ENCODE measurements at regions not wholly inside any gene's neighbourhood (a gene's known extent, or its start where the extent isn't known, plus 50 kb on each side); places are given as distances from the start of the nearest gene placed in this dataset.

GRCh38 chr5:90301248-90301647 lies 108.3 kb downstream of the CETN3 start:
- TF ChIP-seq CTCF (IDR thresholded peaks at IDR 0.05; ENCODE audit: partially characterized antibody, unreplicated experiment) = no peak
- H3K27ac Mint-ChIP-seq (ENCODE audit: unreplicated experiment) = no peak overlapping the region
- H3K9me3 Mint-ChIP-seq (ENCODE audit: unreplicated experiment) = no peaks in the 10 kb centered on the region
- H3K36me3 Mint-ChIP-seq (ENCODE audit: unreplicated experiment) = no peaks in the 10 kb centered on the region
- H3K27me3 Mint-ChIP-seq (ENCODE audit: unreplicated experiment) = no peaks in the 10 kb centered on the region
- peaks cover 11% of the 10 kb centered on the region for H3K4me1 Mint-ChIP-seq (ENCODE audit: low read depth, unreplicated experiment)
- no peak for DNase-seq
- H3K4me3 Mint-ChIP-seq (ENCODE audit: unreplicated experiment) = no peak overlapping the region

- TF ChIP-seq CTCF (IDR thresholded peaks at IDR 0.05; ENCODE audit: partially characterized antibody, unreplicated experiment) = no peak
- no peaks in the 10 kb centered on the region for H3K27me3 Mint-ChIP-seq (ENCODE audit: unreplicated experiment)
- H3K9me3 Mint-ChIP-seq (ENCODE audit: unreplicated experiment) = no peaks in the 10 kb centered on the region
- H3K4me1 Mint-ChIP-seq (ENCODE audit: low read depth, unreplicated experiment) = no peaks in the 10 kb centered on the region
- DNase-seq = no peak
- H3K4me3 Mint-ChIP-seq (ENCODE audit: unreplicated experiment) = no peak overlapping the region
- no peaks in the 10 kb centered on the region for H3K36me3 Mint-ChIP-seq (ENCODE audit: unreplicated experiment)
- H3K27ac Mint-ChIP-seq (ENCODE audit: unreplicated experiment) = no peak overlapping the region
Observed at GRCh38 chr5:90297045-90297764, 112.4 kb downstream of the CETN3 start.

- no peaks in the 10 kb centered on the region for H3K36me3 Mint-ChIP-seq (ENCODE audit: unreplicated experiment)
- no peak overlapping the region for H3K4me3 Mint-ChIP-seq (ENCODE audit: unreplicated experiment)
- H3K9me3 Mint-ChIP-seq (ENCODE audit: unreplicated experiment) = peaks cover 1% of the 10 kb centered on the region
- no peaks in the 10 kb centered on the region for H3K4me1 Mint-ChIP-seq (ENCODE audit: low read depth, unreplicated experiment)
- no peak for DNase-seq
- TF ChIP-seq CTCF (IDR thresholded peaks at IDR 0.05; ENCODE audit: partially characterized antibody, unreplicated experiment) = peak; percentile 19
- no peaks in the 10 kb centered on the region for H3K27me3 Mint-ChIP-seq (ENCODE audit: unreplicated experiment)
- no peak overlapping the region for H3K27ac Mint-ChIP-seq (ENCODE audit: unreplicated experiment)
Observed at GRCh38 chr5:90294604-90295003, 115.0 kb downstream of the CETN3 start.

GRCh38 chr5:90293931-90294330 lies 115.6 kb downstream of the CETN3 start:
- DNase-seq = no peak

More at GRCh38 chr5:90293931-90294330, 115.6 kb downstream of the CETN3 start:
- H3K4me3 Mint-ChIP-seq (ENCODE audit: unreplicated experiment) = no peak overlapping the region
- H3K27ac Mint-ChIP-seq (ENCODE audit: unreplicated experiment) = no peak overlapping the region
- peaks cover 1% of the 10 kb centered on the region for H3K9me3 Mint-ChIP-seq (ENCODE audit: unreplicated experiment)
- H3K27me3 Mint-ChIP-seq (ENCODE audit: unreplicated experiment) = no peaks in the 10 kb centered on the region
- no peaks in the 10 kb centered on the region for H3K36me3 Mint-ChIP-seq (ENCODE audit: unreplicated experiment)
- H3K4me1 Mint-ChIP-seq (ENCODE audit: low read depth, unreplicated experiment) = no peaks in the 10 kb centered on the region
- TF ChIP-seq CTCF (IDR thresholded peaks at IDR 0.05; ENCODE audit: partially characterized antibody, unreplicated experiment) = no peak
